ENCODE measurements at regions not wholly inside any gene's neighbourhood (a gene's known extent, or its start where the extent isn't known, plus 50 kb on each side); places are given as distances from the start of the nearest gene placed in this dataset.
A peak's percentile ranks its signal among the peaks of the same experiment; 100 is the strongest.

- WGBS, 4 donors = 55 to 81% (median 62%) methylated on average over 1 of the region's 1 CpG
- H3K27me3 ChIP-seq = no peaks in the 10 kb centered on the region
- no peak overlapping the region for H3K4me3 ChIP-seq
- DNase-seq = no peak
- no peaks in the 10 kb centered on the region for H3K36me3 ChIP-seq (replicated peaks in 1 of 2)
- TF ChIP-seq, protein P1, sequence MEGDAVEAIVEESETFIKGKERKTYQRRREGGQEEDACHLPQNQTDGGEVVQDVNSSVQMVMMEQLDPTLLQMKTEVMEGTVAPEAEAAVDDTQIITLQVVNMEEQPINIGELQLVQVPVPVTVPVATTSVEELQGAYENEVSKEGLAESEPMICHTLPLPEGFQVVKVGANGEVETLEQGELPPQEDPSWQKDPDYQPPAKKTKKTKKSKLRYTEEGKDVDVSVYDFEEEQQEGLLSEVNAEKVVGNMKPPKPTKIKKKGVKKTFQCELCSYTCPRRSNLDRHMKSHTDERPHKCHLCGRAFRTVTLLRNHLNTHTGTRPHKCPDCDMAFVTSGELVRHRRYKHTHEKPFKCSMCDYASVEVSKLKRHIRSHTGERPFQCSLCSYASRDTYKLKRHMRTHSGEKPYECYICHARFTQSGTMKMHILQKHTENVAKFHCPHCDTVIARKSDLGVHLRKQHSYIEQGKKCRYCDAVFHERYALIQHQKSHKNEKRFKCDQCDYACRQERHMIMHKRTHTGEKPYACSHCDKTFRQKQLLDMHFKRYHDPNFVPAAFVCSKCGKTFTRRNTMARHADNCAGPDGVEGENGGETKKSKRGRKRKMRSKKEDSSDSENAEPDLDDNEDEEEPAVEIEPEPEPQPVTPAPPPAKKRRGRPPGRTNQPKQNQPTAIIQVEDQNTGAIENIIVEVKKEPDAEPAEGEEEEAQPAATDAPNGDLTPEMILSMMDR (IDR thresholded peaks at IDR 0.05) = no peak
- TF ChIP-seq POLR2A (IDR thresholded peaks at IDR 0.05) = no peak
- H3K4me1 ChIP-seq (replicated peaks in 1 of 2) = no peaks in the 10 kb centered on the region
- no peaks in the 10 kb centered on the region for H3K9me3 ChIP-seq (replicated peaks in 1 of 3)
- intact Hi-C loops (cut with DNase I) = no loop called here
- H3K27ac ChIP-seq = no peak overlapping the region
Measured at GRCh38 chr1:90127288-90127953, 132.5 kb downstream of the ZNF326 start.

DNA sequence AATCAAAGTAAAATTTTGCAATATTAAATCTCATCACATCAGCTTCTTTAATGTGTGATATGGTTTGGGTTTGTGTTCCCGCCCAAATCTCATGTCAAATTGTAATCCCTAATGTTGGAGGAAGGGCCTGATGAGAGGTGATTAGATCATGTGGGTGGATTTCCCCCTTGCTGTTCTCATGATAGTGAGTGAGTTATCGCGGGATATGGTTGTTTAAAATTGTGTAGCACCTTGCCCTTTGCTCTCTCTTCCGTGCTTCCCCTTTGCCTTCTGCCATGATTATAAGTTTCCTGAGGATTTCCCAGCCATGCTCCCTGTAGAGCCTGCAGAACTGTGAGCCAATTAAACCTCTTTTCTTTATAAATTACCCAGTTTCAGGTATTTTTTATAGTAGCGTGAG, 131.9 kb downstream of the ZNF326 start:
- no peaks in the 10 kb centered on the region for H3K36me3 ChIP-seq (replicated peaks in 1 of 2)
- H3K9me3 ChIP-seq (replicated peaks in 1 of 3) = no peaks in the 10 kb centered on the region
- H3K27ac ChIP-seq = no peak overlapping the region
- TF ChIP-seq, protein P1 (IDR thresholded peaks at IDR 0.05) = no peak
- TF ChIP-seq POLR2A (IDR thresholded peaks at IDR 0.05) = no peak
- WGBS, 4 donors = 79 to 83% (median 83%) methylated on average over 5 of the region's 5 CpGs
- no peaks in the 10 kb centered on the region for H3K4me1 ChIP-seq (replicated peaks in 1 of 2)
- intact Hi-C loops (cut with DNase I) = no loop called here
- H3K27me3 ChIP-seq = no peaks in the 10 kb centered on the region
- DNase-seq = no peak
- no peak overlapping the region for H3K4me3 ChIP-seq

GRCh38 chr1:90122654-90123340, 127.9 kb downstream of the ZNF326 start:
- no peak for DNase-seq
- Histone ChIP-seq H3K36me3 (replicated peaks in 1 of 2) (no peaks in the 10 kb centered on the region), H3K27me3 (no peaks in the 10 kb centered on the region), H3K27ac (no peak overlapping the region), H3K4me3 (no peak overlapping the region), H3K9me3 (replicated peaks in 1 of 3) (no peaks in the 10 kb centered on the region), H3K4me1 (replicated peaks in 1 of 2) (no peaks in the 10 kb centered on the region)
- intact Hi-C loops (cut with DNase I) = no loop called here
- TF ChIP-seq POLR2A (IDR thresholded peaks at IDR 0.05) = no peak
- TF ChIP-seq, protein P1 (IDR thresholded peaks at IDR 0.05) = no peak
- 43 to 53% (median 48%) methylated on average over 4 of the region's 4 CpGs for WGBS, 4 donors

GRCh38 chr1:90114521-90115141, 119.7 kb downstream of the ZNF326 start:
- no peak for DNase-seq
- 17 to 23% (median 18%) methylated on average over 3 of the region's 3 CpGs for WGBS, 4 donors
- intact Hi-C loops (cut with DNase I) = no loop called here
- Histone ChIP-seq H3K4me1 (replicated peaks in 1 of 2) (no peaks in the 10 kb centered on the region), H3K4me3 (no peak overlapping the region), H3K27ac (no peak overlapping the region), H3K9me3 (replicated peaks in 1 of 3) (no peaks in the 10 kb centered on the region), H3K27me3 (peaks cover 6% of the 10 kb centered on the region), H3K36me3 (replicated peaks in 1 of 2) (no peaks in the 10 kb centered on the region)
- TF ChIP-seq, protein P1 (IDR thresholded peaks at IDR 0.05) = peak; percentile 24 to 57 (median 48)
- TF ChIP-seq POLR2A (IDR thresholded peaks at IDR 0.05) = no peak

Measured in adrenal gland (tissue), 9 donors.